ENCODE measurements at regions not wholly inside any gene's neighbourhood (a gene's known extent, or its start where the extent isn't known, plus 50 kb on each side); places are given as distances from the start of the nearest gene placed in this dataset.
A peak's percentile ranks its signal among the peaks of the same experiment; 100 is the strongest.

GRCh38 chr7:35565927-35566326, 129.0 kb downstream of the HERPUD2 start:
- TF ChIP-seq, protein P1, sequence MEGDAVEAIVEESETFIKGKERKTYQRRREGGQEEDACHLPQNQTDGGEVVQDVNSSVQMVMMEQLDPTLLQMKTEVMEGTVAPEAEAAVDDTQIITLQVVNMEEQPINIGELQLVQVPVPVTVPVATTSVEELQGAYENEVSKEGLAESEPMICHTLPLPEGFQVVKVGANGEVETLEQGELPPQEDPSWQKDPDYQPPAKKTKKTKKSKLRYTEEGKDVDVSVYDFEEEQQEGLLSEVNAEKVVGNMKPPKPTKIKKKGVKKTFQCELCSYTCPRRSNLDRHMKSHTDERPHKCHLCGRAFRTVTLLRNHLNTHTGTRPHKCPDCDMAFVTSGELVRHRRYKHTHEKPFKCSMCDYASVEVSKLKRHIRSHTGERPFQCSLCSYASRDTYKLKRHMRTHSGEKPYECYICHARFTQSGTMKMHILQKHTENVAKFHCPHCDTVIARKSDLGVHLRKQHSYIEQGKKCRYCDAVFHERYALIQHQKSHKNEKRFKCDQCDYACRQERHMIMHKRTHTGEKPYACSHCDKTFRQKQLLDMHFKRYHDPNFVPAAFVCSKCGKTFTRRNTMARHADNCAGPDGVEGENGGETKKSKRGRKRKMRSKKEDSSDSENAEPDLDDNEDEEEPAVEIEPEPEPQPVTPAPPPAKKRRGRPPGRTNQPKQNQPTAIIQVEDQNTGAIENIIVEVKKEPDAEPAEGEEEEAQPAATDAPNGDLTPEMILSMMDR (IDR thresholded peaks at IDR 0.05; ENCODE audit: unreplicated experiment): no peak
- BruUV-seq (replicated peaks): no TSS peak
- Mint-ChIP-seq H3K27ac (ENCODE audit: low read depth, unreplicated experiment) (no peak overlapping the region), H3K27me3 (ENCODE audit: insufficient read depth, unreplicated experiment) (peaks cover 25% of the 10 kb centered on the region), H3K36me3 (ENCODE audit: insufficient read depth, unreplicated experiment) (no peaks in the 10 kb centered on the region), H3K4me3 (ENCODE audit: unreplicated experiment) (no peak overlapping the region), H3K4me1 (ENCODE audit: insufficient read depth, unreplicated experiment) (no peaks in the 10 kb centered on the region), H3K9me3 (ENCODE audit: unreplicated experiment) (peaks cover 7% of the 10 kb centered on the region)
- intact Hi-C loops (cut with micrococcal nuclease): no loop called here
- CTCF ChIA-PET: no interaction called here
- peak; percentile 6 for DNase-seq (ENCODE audit: unreplicated experiment)
- POLR2A ChIA-PET: no interaction called here

- Mint-ChIP-seq H3K4me1 (ENCODE audit: insufficient read depth, unreplicated experiment) (no peaks in the 10 kb centered on the region), H3K4me3 (ENCODE audit: unreplicated experiment) (no peak overlapping the region), H3K9me3 (ENCODE audit: unreplicated experiment) (no peaks in the 10 kb centered on the region), H3K27me3 (ENCODE audit: insufficient read depth, unreplicated experiment) (peaks cover 16% of the 10 kb centered on the region), H3K36me3 (ENCODE audit: insufficient read depth, unreplicated experiment) (no peaks in the 10 kb centered on the region), H3K27ac (ENCODE audit: low read depth, unreplicated experiment) (no peak overlapping the region)
- TF ChIP-seq, protein P1 (IDR thresholded peaks at IDR 0.05; ENCODE audit: unreplicated experiment): no peak
- no peak for DNase-seq (ENCODE audit: unreplicated experiment)
- ChIA-PET POLR2A (no interaction called here), CTCF (interaction anchor here (0.7 kb wide), 1 partner anchor 21 kb away, joined by 4 read pairs; no protein-coding TSS in a partner anchor)
- no TSS peak for BruUV-seq (replicated peaks)
- intact Hi-C loops (cut with micrococcal nuclease): no loop called here
Measured at GRCh38 chr7:35558841-35559240, 136.1 kb downstream of the HERPUD2 start.

DNA sequence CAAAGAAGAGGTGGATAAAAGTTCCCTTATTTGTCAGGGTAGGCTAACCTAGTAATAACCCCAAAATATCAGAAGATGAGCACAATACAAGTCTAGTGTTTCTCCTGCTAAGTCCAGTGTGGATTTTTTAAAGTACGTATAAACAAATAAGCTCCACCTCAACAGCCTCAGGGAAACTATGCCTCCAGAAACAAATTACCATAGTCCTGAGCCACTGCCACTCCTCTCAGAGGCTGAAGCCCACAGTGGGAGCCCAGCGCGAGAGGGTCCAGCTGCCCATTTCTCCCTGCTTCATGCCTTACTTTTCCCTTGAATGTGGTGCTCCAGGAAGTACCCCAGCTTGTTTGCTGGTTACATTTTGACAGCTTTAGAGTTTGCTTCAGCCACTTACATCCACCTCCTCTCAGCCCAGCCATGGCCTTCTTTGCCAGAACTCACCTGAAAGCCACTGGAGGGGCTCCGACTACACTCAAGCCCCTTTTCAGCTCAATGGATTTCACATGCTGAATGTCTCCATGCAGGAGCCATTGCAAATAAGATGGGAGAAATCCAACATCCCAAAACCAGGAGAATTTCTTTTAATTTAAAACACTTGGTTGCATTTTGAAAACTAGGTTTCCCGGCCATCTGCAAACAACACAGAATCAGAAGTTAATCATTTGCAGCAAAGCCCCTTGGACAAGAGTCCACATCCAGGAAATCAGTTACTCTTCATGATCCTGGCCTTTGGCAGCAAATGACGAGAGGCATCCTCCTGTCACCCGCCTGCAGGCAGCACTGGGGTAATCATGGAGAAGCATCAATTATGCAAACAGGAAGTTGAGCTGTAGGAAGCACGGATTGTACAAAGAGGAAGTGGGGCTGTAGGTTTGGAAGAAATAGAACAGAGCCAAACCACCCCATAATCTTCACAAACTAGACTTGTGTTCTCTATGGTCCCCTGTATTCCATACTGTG, 138.1 kb downstream of the HERPUD2 start:
- no peaks in the 10 kb centered on the region for H3K36me3 Mint-ChIP-seq (ENCODE audit: insufficient read depth, unreplicated experiment)
- H3K27me3 Mint-ChIP-seq (ENCODE audit: insufficient read depth, unreplicated experiment): peaks cover 11% of the 10 kb centered on the region
- no peak for DNase-seq (ENCODE audit: unreplicated experiment)
- POLR2A ChIA-PET: no interaction called here
- no peak overlapping the region for H3K27ac Mint-ChIP-seq (ENCODE audit: low read depth, unreplicated experiment)
- CTCF ChIA-PET: interaction anchor here (0.7 to 1.0 kb wide), 4 partner anchors 19 to 73 kb away, joined by 3 to 5 read pairs (median 4); no protein-coding TSS in a partner anchor
- no TSS peak for BruUV-seq (replicated peaks)
- H3K9me3 Mint-ChIP-seq (ENCODE audit: unreplicated experiment): no peaks in the 10 kb centered on the region
- H3K4me1 Mint-ChIP-seq (ENCODE audit: insufficient read depth, unreplicated experiment): no peaks in the 10 kb centered on the region
- TF ChIP-seq, protein P1 (IDR thresholded peaks at IDR 0.05; ENCODE audit: unreplicated experiment): no peak
- intact Hi-C loops (cut with micrococcal nuclease): no loop called here
- H3K4me3 Mint-ChIP-seq (ENCODE audit: unreplicated experiment): no peak overlapping the region

GRCh38 chr7:35555934-35556333, 139.0 kb downstream of the HERPUD2 start:
- ChIA-PET CTCF (interaction anchor here (0.7 to 1.0 kb wide), 3 partner anchors 18 to 74 kb away, joined by 3 to 5 read pairs (median 5); no protein-coding TSS in a partner anchor), POLR2A (no interaction called here)
- Mint-ChIP-seq H3K27me3 (ENCODE audit: insufficient read depth, unreplicated experiment) (peaks cover 2% of the 10 kb centered on the region), H3K27ac (ENCODE audit: low read depth, unreplicated experiment) (no peak overlapping the region), H3K4me3 (ENCODE audit: unreplicated experiment) (no peak overlapping the region), H3K36me3 (ENCODE audit: insufficient read depth, unreplicated experiment) (no peaks in the 10 kb centered on the region), H3K4me1 (ENCODE audit: insufficient read depth, unreplicated experiment) (no peaks in the 10 kb centered on the region), H3K9me3 (ENCODE audit: unreplicated experiment) (no peaks in the 10 kb centered on the region)
- intact Hi-C loops (cut with micrococcal nuclease): no loop called here
- TF ChIP-seq, protein P1 (IDR thresholded peaks at IDR 0.05; ENCODE audit: unreplicated experiment): no peak
- no TSS peak for BruUV-seq (replicated peaks)
- peak; percentile 81 for DNase-seq (ENCODE audit: unreplicated experiment)
